ENCODE measurements at regions not wholly inside any gene's neighbourhood (a gene's known extent, or its start where the extent isn't known, plus 50 kb on each side); places are given as distances from the start of the nearest gene placed in this dataset.
"Not testable (repeated sequence)": the region's sequence is repeated elsewhere in the genome, so short reads cannot be mapped to it uniquely, and the experiment has no call there.

DNA sequence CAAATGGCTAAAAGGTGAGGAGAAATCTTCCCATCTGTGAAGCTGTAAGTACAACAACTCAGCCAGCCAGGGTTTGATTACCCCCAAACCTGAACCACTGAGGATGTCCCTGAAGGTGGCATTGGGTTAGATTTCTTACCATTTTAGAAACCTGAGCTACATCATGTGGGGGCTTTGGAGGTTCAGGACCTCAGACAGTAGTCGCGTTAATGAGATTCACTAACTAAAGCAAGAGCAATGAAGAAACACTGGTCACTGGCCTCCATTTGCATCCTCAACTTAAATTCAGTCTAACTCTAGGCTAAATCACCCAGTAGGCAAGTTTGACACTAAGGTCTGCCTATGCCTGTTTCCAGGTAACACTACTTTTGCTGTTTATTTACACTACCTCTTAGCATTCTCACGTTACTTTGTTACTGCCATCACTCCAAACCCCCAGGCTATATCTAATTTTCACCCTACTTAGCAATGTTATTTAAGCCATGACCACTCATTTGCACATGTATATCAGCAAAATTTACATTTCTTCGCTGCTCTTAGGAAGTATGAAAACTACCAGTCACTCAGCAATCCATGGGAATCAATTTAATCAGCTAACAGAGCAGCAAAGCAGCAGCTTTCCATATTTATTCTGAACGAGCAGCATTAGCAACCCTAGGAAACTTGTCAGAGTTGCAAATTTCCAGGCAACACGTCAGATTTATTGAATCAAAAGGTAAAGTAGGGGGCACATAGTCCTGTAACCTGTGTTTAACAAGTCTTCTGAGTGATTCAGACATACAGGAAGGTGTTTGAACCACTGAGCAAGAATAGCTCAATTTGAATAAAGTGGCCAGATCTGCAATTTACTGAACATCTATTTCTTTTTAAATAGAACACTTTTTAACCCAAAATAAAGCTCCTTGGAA is 788.4 kb upstream of the SORCS1 start:
- Histone ChIP-seq H3K27ac (ENCODE audit: low read depth, low read length, severe bottlenecking) (no peak overlapping the region), H3K9me3 (ENCODE audit: control insufficient read depth, low read length) (no peaks in the 10 kb centered on the region), H3K36me3 (ENCODE audit: control insufficient read depth, insufficient read depth, low read length) (no peaks in the 10 kb centered on the region), H3K4me1 (ENCODE audit: control insufficient read depth, insufficient read depth, low read length, poor library complexity, severe bottlenecking) (no peaks in the 10 kb centered on the region), H3K4me3 (ENCODE audit: extremely low read depth, insufficient read depth, low read length, poor library complexity, severe bottlenecking) (no peak overlapping the region)
- WGBS, 2 experiments (ENCODE audit: insufficient coverage in 2 of 2) = 49 to 56% methylated on average over 3 to 5 of the region's 6 CpGs

DNA sequence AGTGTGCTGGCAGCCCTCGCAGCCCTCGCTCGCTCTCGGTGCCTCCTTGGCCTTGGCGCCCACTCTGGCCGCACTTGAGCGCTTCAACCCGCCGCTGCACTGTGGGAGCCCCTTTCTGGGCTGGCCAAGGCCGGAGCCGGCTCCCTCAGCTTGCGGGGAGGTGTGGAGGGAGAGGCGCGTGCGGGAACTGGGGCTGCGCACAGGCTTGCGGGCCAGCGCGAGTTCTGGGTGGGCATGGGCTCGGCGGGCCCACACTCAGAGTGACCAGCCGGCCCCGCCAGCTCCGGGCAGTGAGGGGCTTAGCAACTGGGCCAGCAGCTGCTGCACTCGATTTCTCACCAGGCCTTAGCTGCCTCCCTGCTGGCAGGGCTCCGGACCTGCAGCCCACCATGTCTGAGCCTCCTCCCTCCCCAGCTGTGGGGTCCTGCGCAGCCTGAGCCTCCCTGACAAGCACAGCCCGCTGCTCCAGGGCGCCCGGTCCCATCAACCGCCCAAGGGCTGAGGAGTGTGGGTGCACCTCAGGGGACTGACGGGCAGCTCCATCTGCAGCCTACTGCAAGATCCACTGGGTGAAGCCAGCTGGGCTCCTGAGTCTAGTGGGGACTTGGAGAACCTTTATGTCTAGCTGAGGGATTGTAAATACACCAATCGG is 786.0 kb upstream of the SORCS1 start:
- not testable (repeated sequence) for H3K36me3 ChIP-seq (ENCODE audit: control insufficient read depth, insufficient read depth, low read length)

GRCh38 chr10:107942826-107943225 is 778.3 kb upstream of the SORCS1 start:
- Histone ChIP-seq H3K4me3 (ENCODE audit: extremely low read depth, insufficient read depth, low read length, poor library complexity, severe bottlenecking) (no peak overlapping the region), H3K27ac (ENCODE audit: low read depth, low read length, severe bottlenecking) (no peak overlapping the region), H3K36me3 (ENCODE audit: control insufficient read depth, insufficient read depth, low read length) (no peaks in the 10 kb centered on the region), H3K4me1 (ENCODE audit: control insufficient read depth, insufficient read depth, low read length, poor library complexity, severe bottlenecking) (no peaks in the 10 kb centered on the region), H3K9me3 (ENCODE audit: control insufficient read depth, low read length) (no peaks in the 10 kb centered on the region)

More for the DNA sequence above, 786.0 kb upstream of the SORCS1 start:
- H3K4me3 ChIP-seq (ENCODE audit: extremely low read depth, insufficient read depth, low read length, poor library complexity, severe bottlenecking); H3K9me3 ChIP-seq (ENCODE audit: control insufficient read depth, low read length); H3K27ac ChIP-seq (ENCODE audit: low read depth, low read length, severe bottlenecking); H3K4me1 ChIP-seq (ENCODE audit: control insufficient read depth, insufficient read depth, low read length, poor library complexity, severe bottlenecking): not testable (repeated sequence)
- 93 to 99% methylated on average over 14 to 15 of the region's 33 CpGs for WGBS, 2 experiments (ENCODE audit: insufficient coverage in 2 of 2)

- H3K36me3 ChIP-seq (ENCODE audit: control insufficient read depth, insufficient read depth, low read length) = no peaks in the 10 kb centered on the region
- no peaks in the 10 kb centered on the region for H3K9me3 ChIP-seq (ENCODE audit: control insufficient read depth, low read length)
- WGBS, 2 experiments (ENCODE audit: insufficient coverage in 2 of 2) = 80% methylated on average over 1 of the region's 2 CpGs; no CpG with 5 or more reads in 1 of the 2 experiments
- no peak overlapping the region for H3K27ac ChIP-seq (ENCODE audit: low read depth, low read length, severe bottlenecking)
- no peak overlapping the region for H3K4me3 ChIP-seq (ENCODE audit: extremely low read depth, insufficient read depth, low read length, poor library complexity, severe bottlenecking)
- H3K4me1 ChIP-seq (ENCODE audit: control insufficient read depth, insufficient read depth, low read length, poor library complexity, severe bottlenecking) = no peaks in the 10 kb centered on the region
Measured at GRCh38 chr10:107933076-107933475, 768.6 kb upstream of the SORCS1 start.

DNA sequence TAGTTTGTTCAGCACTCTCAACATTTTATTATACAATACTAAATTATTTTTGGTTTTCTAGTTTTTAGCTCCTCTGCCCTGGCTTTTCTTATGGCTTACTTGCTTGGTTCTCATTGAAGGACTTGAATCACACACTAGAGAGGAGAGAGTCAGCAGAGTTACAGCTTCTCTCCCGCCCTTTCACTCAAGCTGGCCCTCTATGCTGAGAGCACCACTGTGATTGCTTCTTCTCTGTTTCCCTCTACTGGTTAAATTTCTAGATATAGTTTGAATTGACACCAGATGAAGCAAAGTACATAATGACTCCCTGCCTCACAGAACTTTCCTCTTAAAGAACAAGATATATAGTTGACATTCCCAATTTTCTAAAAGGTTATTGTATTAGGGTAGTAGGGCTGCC is 767.3 kb upstream of the SORCS1 start:
- no peaks in the 10 kb centered on the region for H3K36me3 ChIP-seq (ENCODE audit: control insufficient read depth, insufficient read depth, low read length)
- no peak overlapping the region for H3K27ac ChIP-seq (ENCODE audit: low read depth, low read length, severe bottlenecking)
- no peaks in the 10 kb centered on the region for H3K4me1 ChIP-seq (ENCODE audit: control insufficient read depth, insufficient read depth, low read length, poor library complexity, severe bottlenecking)
- H3K9me3 ChIP-seq (ENCODE audit: control insufficient read depth, low read length) = no peaks in the 10 kb centered on the region
- H3K4me3 ChIP-seq (ENCODE audit: extremely low read depth, insufficient read depth, low read length, poor library complexity, severe bottlenecking) = no peak overlapping the region
- no CpG with 5 or more reads among the region's 1 CpG for WGBS, 2 experiments (ENCODE audit: insufficient coverage in 2 of 2)

GRCh38 chr10:107930037-107930436 is 765.5 kb upstream of the SORCS1 start:
- 100% methylated on average over 1 of the region's 2 CpGs; no CpG with 5 or more reads in 1 of the 2 experiments for WGBS, 2 experiments (ENCODE audit: insufficient coverage in 2 of 2)
- H3K4me1 ChIP-seq (ENCODE audit: control insufficient read depth, insufficient read depth, low read length, poor library complexity, severe bottlenecking) = no peaks in the 10 kb centered on the region
- H3K36me3 ChIP-seq (ENCODE audit: control insufficient read depth, insufficient read depth, low read length) = no peaks in the 10 kb centered on the region
- no peak overlapping the region for H3K27ac ChIP-seq (ENCODE audit: low read depth, low read length, severe bottlenecking)
- H3K4me3 ChIP-seq (ENCODE audit: extremely low read depth, insufficient read depth, low read length, poor library complexity, severe bottlenecking) = no peak overlapping the region
- H3K9me3 ChIP-seq (ENCODE audit: control insufficient read depth, low read length) = no peaks in the 10 kb centered on the region

DNA sequence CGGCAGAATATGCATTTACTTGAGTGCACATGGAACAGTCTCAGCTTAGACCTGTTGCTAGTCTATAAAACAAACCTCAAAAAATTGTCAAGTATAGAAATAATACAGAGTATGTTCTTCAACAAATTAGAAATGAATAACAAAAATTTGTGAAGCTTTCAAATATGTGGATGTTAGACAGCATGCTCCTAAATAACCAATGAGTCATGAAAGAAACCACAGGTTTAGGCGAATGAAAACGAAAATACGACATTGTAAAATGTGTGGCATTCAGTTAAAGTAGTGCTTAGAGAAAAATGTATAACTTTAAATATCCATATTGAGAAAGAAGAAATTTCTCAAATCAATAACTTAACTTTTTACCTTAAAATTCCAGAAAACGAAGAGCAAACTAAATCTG is 760.0 kb upstream of the SORCS1 start:
- no CpG with 5 or more reads among the region's 5 CpGs for WGBS, 2 experiments (ENCODE audit: insufficient coverage in 2 of 2)

DNA sequence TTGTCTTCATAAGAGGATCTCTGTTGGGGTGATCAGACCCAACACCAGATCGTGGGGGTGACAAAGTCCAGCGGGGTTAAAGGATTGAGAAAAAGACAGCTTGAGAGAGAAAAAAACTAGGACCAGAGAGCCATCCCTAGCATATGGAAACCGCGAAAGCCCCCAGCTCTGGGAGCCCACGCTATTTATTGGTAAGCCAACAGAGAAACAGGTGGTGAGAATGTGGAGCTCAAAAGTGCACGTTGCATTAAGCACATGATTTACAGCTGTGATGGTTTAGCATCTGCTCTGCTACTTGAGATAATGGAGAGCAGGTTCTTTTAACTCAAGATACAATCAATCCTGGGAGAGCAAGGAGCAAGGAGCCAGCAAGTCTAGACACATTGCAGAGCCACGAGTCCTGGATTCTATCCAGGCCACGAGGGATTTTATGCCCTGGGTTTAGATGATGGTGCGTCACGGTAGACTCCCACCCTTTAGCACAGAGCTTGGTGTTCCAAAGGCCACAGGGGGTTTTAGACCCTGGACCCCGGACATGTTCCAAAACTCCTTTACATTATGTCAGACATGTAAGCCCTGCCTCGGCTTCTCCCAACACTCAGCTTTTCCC is 755.2 kb upstream of the SORCS1 start:
- H3K36me3 ChIP-seq (ENCODE audit: control insufficient read depth, insufficient read depth, low read length) = no peaks in the 10 kb centered on the region
- no peak overlapping the region for H3K27ac ChIP-seq (ENCODE audit: low read depth, low read length, severe bottlenecking)
- no peak overlapping the region for H3K4me3 ChIP-seq (ENCODE audit: extremely low read depth, insufficient read depth, low read length, poor library complexity, severe bottlenecking)
- WGBS, 2 experiments (ENCODE audit: insufficient coverage in 2 of 2) = 88 to 90% methylated on average over 9 to 12 of the region's 12 CpGs
- no peaks in the 10 kb centered on the region for H3K4me1 ChIP-seq (ENCODE audit: control insufficient read depth, insufficient read depth, low read length, poor library complexity, severe bottlenecking)
- H3K9me3 ChIP-seq (ENCODE audit: control insufficient read depth, low read length) = no peaks in the 10 kb centered on the region

More for the DNA sequence above, 760.0 kb upstream of the SORCS1 start:
- Histone ChIP-seq H3K4me3 (ENCODE audit: extremely low read depth, insufficient read depth, low read length, poor library complexity, severe bottlenecking) (no peak overlapping the region), H3K9me3 (ENCODE audit: control insufficient read depth, low read length) (no peaks in the 10 kb centered on the region), H3K27ac (ENCODE audit: low read depth, low read length, severe bottlenecking) (no peak overlapping the region), H3K36me3 (ENCODE audit: control insufficient read depth, insufficient read depth, low read length) (no peaks in the 10 kb centered on the region), H3K4me1 (ENCODE audit: control insufficient read depth, insufficient read depth, low read length, poor library complexity, severe bottlenecking) (no peaks in the 10 kb centered on the region)

- no peak overlapping the region for H3K27ac ChIP-seq (ENCODE audit: low read depth, low read length, severe bottlenecking)
- H3K4me3 ChIP-seq (ENCODE audit: extremely low read depth, insufficient read depth, low read length, poor library complexity, severe bottlenecking) = no peak overlapping the region
- 94 to 95% methylated on average over 3 of the region's 4 CpGs for WGBS, 2 experiments (ENCODE audit: insufficient coverage in 2 of 2)
- H3K9me3 ChIP-seq (ENCODE audit: control insufficient read depth, low read length) = no peaks in the 10 kb centered on the region
- no peaks in the 10 kb centered on the region for H3K4me1 ChIP-seq (ENCODE audit: control insufficient read depth, insufficient read depth, low read length, poor library complexity, severe bottlenecking)
- no peaks in the 10 kb centered on the region for H3K36me3 ChIP-seq (ENCODE audit: control insufficient read depth, insufficient read depth, low read length)
Measured at GRCh38 chr10:107918171-107918570, 753.7 kb upstream of the SORCS1 start.

DNA sequence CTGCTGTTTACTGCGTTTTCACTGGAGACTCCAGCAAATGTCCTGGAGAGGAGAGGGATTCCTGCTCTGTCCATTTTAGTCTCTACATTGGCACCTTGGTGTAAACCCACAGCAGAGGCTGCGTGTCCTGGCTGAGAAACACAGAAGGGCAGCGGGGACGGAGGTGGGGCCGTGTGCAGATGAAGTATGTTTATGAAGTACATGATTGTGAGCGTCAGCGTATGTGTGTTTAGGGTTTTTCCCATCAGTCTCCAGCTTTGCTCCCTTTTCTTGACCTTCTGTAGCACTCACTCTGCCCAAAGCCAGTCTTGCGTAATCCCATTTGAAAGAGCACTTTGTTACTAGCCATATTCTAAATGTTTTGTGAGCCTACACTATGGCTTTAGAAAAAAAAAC is 750.7 kb upstream of the SORCS1 start:
- Histone ChIP-seq H3K36me3 (ENCODE audit: control insufficient read depth, insufficient read depth, low read length) (no peaks in the 10 kb centered on the region), H3K4me1 (ENCODE audit: control insufficient read depth, insufficient read depth, low read length, poor library complexity, severe bottlenecking) (no peaks in the 10 kb centered on the region), H3K9me3 (ENCODE audit: control insufficient read depth, low read length) (no peaks in the 10 kb centered on the region), H3K4me3 (ENCODE audit: extremely low read depth, insufficient read depth, low read length, poor library complexity, severe bottlenecking) (peak overlapping the region; percentile 45), H3K27ac (ENCODE audit: low read depth, low read length, severe bottlenecking) (no peak overlapping the region)
- 0 to 13% methylated on average over 1 to 5 of the region's 8 CpGs for WGBS, 2 experiments (ENCODE audit: insufficient coverage in 2 of 2)

All from mesodermal cell (in vitro differentiated cells).